ENCODE measurements at regions not wholly inside any gene's neighbourhood (a gene's known extent, or its start where the extent isn't known, plus 50 kb on each side); places are given as distances from the start of the nearest gene placed in this dataset.

DNA sequence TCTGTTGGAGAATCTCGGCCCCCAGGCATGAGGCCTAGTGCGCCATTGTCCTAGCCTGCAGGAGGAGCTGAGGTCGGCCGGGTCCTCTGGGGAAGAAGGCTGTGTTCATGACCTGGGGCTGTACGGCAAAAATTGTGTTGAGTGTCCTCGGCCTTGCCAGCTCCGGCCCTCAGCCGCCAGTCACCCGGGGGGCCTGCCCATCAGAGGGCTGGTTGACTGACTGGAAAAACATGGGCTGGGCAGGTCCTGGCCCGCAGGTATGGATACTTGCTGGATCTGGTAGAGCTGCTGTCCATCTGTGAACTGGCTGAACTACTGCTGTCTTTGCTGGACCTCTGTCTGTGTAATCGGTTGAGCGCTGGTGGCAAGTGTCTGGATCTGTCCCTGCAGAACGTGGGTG lies 136.7 kb upstream of the GAS1 start:
- no peak for TF ChIP-seq CTCF (IDR thresholded peaks at IDR 0.05)

DNA sequence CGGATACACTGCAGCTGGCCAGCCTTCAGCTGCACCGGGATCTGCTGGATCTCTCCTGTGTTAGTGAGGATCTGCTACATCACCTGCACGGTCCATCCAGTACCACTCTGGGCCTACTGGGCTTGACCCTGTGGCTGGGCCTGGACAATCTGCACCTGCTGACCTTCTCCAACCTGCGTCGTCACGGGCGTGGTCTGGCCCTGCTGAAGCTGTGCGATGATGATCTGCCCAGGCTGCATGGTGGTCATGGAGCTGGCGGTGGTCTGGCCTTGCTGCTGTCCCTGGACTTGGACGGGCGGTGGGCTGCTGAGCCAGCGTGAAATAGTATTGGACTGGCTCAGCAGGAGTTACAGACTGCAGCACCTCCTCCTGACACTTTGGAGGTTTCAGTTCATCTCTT lies 137.1 kb upstream of the GAS1 start:
- TF ChIP-seq CTCF (IDR thresholded peaks at IDR 0.05): no peak

DNA sequence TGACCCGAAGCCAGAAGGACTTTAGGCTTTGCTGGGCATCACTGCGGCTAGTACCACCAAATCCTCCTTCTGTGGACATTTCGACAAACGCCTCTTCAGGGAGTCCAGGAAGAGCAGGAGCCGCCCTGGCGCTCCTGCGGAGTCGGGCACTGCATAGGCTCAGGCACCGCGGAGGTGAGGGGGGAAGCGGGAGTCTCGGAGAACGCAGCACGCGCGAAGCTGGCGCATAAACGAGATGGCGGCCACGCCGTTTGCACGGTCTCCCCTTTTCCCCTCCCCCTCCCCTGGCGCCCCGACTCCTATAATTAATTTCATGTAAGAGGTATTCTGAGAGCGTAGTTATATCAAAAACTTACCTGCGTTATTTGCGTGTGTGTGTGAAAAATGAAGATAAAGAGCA lies 137.8 kb upstream of the GAS1 start:
- no peak for TF ChIP-seq CTCF (IDR thresholded peaks at IDR 0.05)

- no peak for TF ChIP-seq CTCF (IDR thresholded peaks at IDR 0.05)
Measured at GRCh38 chr9:87085521-87085920, 138.2 kb upstream of the GAS1 start.

- TF ChIP-seq CTCF (IDR thresholded peaks at IDR 0.05): no peak
Measured at GRCh38 chr9:87086221-87086818, 139.0 kb upstream of the GAS1 start.

DNA sequence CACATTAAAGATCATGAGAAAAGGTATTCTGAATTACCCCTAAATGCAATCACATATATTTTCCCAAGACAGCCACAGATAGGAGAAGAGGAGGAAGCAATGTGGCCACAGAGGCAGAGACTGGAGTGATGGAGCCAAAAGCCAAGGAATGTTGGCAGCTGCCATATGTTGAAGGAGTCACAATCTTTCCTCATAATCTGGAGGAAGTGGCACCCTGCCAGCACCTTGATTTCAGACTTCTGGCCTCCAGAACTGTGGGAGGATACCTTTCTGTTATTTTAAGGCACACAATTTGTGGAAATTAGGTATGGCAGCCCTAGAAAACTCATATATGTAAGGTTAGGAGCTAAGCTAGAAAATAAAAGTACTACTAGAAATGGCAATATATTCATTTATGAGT lies 139.9 kb upstream of the GAS1 start:
- no peak for TF ChIP-seq CTCF (IDR thresholded peaks at IDR 0.05)

GRCh38 chr9:87088192-87088591 lies 140.9 kb upstream of the GAS1 start:
- TF ChIP-seq CTCF (IDR thresholded peaks at IDR 0.05): no peak
